ENCODE measurements at regions not wholly inside any gene's neighbourhood (a gene's known extent, or its start where the extent isn't known, plus 50 kb on each side); places are given as distances from the start of the nearest gene placed in this dataset.

- DNase-seq (ENCODE audit: low read depth, low spot score) = no peak
- H3K27ac ChIP-seq = no peak overlapping the region
These were observed 332.2 kb upstream of the GOLIM4 start for GRCh38 chr3:168427835-168428475.

- DNase-seq (ENCODE audit: low read depth, low spot score) = no peak
- H3K27ac ChIP-seq = no peak overlapping the region
These were observed 331.4 kb upstream of the GOLIM4 start for GRCh38 chr3:168427156-168427555.

- no peak for DNase-seq (ENCODE audit: low read depth, low spot score)
- no peak overlapping the region for H3K27ac ChIP-seq
These were observed 330.3 kb upstream of the GOLIM4 start for GRCh38 chr3:168425936-168426595.

- no peak for DNase-seq (ENCODE audit: low read depth, low spot score)
These were observed 328.5 kb upstream of the GOLIM4 start for GRCh38 chr3:168424059-168424734.

GRCh38 chr3:168422843-168423242 is 327.1 kb upstream of the GOLIM4 start:
- no peak overlapping the region for H3K27ac ChIP-seq
- DNase-seq (ENCODE audit: low read depth, low spot score) = no peak

More at GRCh38 chr3:168424059-168424734, 328.5 kb upstream of the GOLIM4 start:
- H3K27ac ChIP-seq = no peak overlapping the region

- no peak overlapping the region for H3K27ac ChIP-seq
- no peak for DNase-seq (ENCODE audit: low read depth, low spot score)
These were observed 323.4 kb upstream of the GOLIM4 start for GRCh38 chr3:168419091-168419490.

- H3K27ac ChIP-seq = no peak overlapping the region
- DNase-seq (ENCODE audit: low read depth, low spot score) = no peak
These were observed 321.3 kb upstream of the GOLIM4 start for GRCh38 chr3:168417016-168417415.

- DNase-seq (ENCODE audit: low read depth, low spot score) = no peak
These were observed 320.7 kb upstream of the GOLIM4 start for GRCh38 chr3:168416446-168416845.

GRCh38 chr3:168414149-168414548 is 318.4 kb upstream of the GOLIM4 start:
- H3K27ac ChIP-seq = no peak overlapping the region
- no peak for DNase-seq (ENCODE audit: low read depth, low spot score)

More at GRCh38 chr3:168416446-168416845, 320.7 kb upstream of the GOLIM4 start:
- no peak overlapping the region for H3K27ac ChIP-seq

- no peak for DNase-seq (ENCODE audit: low read depth, low spot score)
- no peak overlapping the region for H3K27ac ChIP-seq
These were observed 311.7 kb upstream of the GOLIM4 start for GRCh38 chr3:168407381-168407780.

GRCh38 chr3:168405288-168405687 is 309.6 kb upstream of the GOLIM4 start:
- H3K27ac ChIP-seq = no peak overlapping the region
- DNase-seq (ENCODE audit: low read depth, low spot score) = no peak

GRCh38 chr3:168398371-168399025 is 302.8 kb upstream of the GOLIM4 start:
- DNase-seq (ENCODE audit: low read depth, low spot score) = no peak
- no peak overlapping the region for H3K27ac ChIP-seq

GRCh38 chr3:168396861-168397260 is 301.1 kb upstream of the GOLIM4 start:
- no peak for DNase-seq (ENCODE audit: low read depth, low spot score)

GRCh38 chr3:168395551-168395950 is 299.8 kb upstream of the GOLIM4 start:
- no peak for DNase-seq (ENCODE audit: low read depth, low spot score)
- no peak overlapping the region for H3K27ac ChIP-seq

More at GRCh38 chr3:168396861-168397260, 301.1 kb upstream of the GOLIM4 start:
- H3K27ac ChIP-seq = no peak overlapping the region

- no peak for DNase-seq (ENCODE audit: low read depth, low spot score)
- no peak overlapping the region for H3K27ac ChIP-seq
These were observed 298.7 kb upstream of the GOLIM4 start for GRCh38 chr3:168394439-168394838.

GRCh38 chr3:168386301-168386700 is 290.6 kb upstream of the GOLIM4 start:
- H3K27ac ChIP-seq = no peak overlapping the region
- DNase-seq (ENCODE audit: low read depth, low spot score) = no peak

- H3K27ac ChIP-seq = no peak overlapping the region
These were observed 289.3 kb upstream of the GOLIM4 start for GRCh38 chr3:168384990-168385389.

GRCh38 chr3:168383573-168383972 is 287.8 kb upstream of the GOLIM4 start:
- DNase-seq (ENCODE audit: low read depth, low spot score) = no peak
- H3K27ac ChIP-seq = no peak overlapping the region

More at GRCh38 chr3:168384990-168385389, 289.3 kb upstream of the GOLIM4 start:
- no peak for DNase-seq (ENCODE audit: low read depth, low spot score)

- no peak for DNase-seq (ENCODE audit: low read depth, low spot score)
- no peak overlapping the region for H3K27ac ChIP-seq
These were observed 276.1 kb upstream of the GOLIM4 start for GRCh38 chr3:168371846-168372245.

GRCh38 chr3:168364967-168365366 is 269.2 kb upstream of the GOLIM4 start:
- no peak overlapping the region for H3K27ac ChIP-seq
- DNase-seq (ENCODE audit: low read depth, low spot score) = no peak

Measured in epithelial cell of prostate (primary cell).